Tibial nerve (tissue), 4 donors: ENCODE measurements at regions not wholly inside any gene's neighbourhood (a gene's known extent, or its start where the extent isn't known, plus 50 kb on each side); places are given as distances from the start of the nearest gene placed in this dataset.

Experiments used
- DNase-seq, 2 donors: peaks; one replicate each; pipeline ENCODE4 v3.0.0-alpha.2; 2019; ENCODE audit warnings: low spot score in 2 of 2
- H3K27ac ChIP-seq, 4 donors: fragments of 200-600 bp; sonication (generic) in 3 of 4; one replicate each; pipeline ENCODE4 v1.5.1; 2017 to 2019; ENCODE audit warnings: mild to moderate bottlenecking in 1 of 4
- H3K27me3 ChIP-seq, 2 donors: fragments of 200-600 bp; sonication (generic) in 1 of 2; one replicate each; pipeline versions ENCODE4 v1.5.1 to v1.6.0; 2017 to 2019
- H3K36me3 ChIP-seq, 3 donors: fragments of 200-600 bp; sonication (generic); one replicate each; pipeline ENCODE4 v1.5.1; 2018 to 2019
- H3K4me1 ChIP-seq, 4 donors: fragments of 200-600 bp; sonication (generic) in 3 of 4; one replicate each; pipeline ENCODE4 v1.5.1; 2017 to 2019
- H3K4me3 ChIP-seq, 4 donors: fragments of 200-600 bp; sonication (generic) in 3 of 4; one replicate each; pipeline ENCODE4 v1.5.1; 2017 to 2019; ENCODE audit warnings: mild to moderate bottlenecking in 1 of 4, moderate library complexity in 1 of 4
- H3K9me3 ChIP-seq, 4 donors: fragments of 200-600 bp; sonication (generic) in 3 of 4; one replicate each; pipeline ENCODE4 v1.5.1; 2017 to 2019
- EP300 ChIP-seq, 2 donors: sonication (generic); formaldehyde crosslinking; IDR thresholded peaks; one replicate each; pipeline ENCODE4 v1.6.1; 2017; ENCODE audit warnings: antibody characterized with exemption in 2 of 2, mild to moderate bottlenecking in 1 of 2
- POLR2A ChIP-seq, 2 donors: fragments of 450-650 bp; IDR thresholded peaks; one replicate each; pipeline ENCODE4 v1.6.1; 2017; ENCODE audit warnings: antibody characterized with exemption in 2 of 2, mild to moderate bottlenecking in 2 of 2, moderate library complexity in 2 of 2
- WGBS, 2 donors: methylation state at CpG; one replicate each; pipeline ENCODE4 v1.1.5; 2018; 5-methylcytosine and 5-hydroxymethylcytosine counted together
- TF ChIP-seq, protein P1 (sequence below), 5 experiments: fragments of 200-600 bp in 3 of 5; fragments of 450-650 bp in 2 of 5; sonication (generic) in 3 of 5; IDR thresholded peaks; one replicate each; pipeline ENCODE4 v1.5.1; 2016 to 2019; ENCODE audit warnings: antibody characterized with exemption in 5 of 5, mild to moderate bottlenecking in 3 of 5, moderate library complexity in 2 of 5

DNA sequence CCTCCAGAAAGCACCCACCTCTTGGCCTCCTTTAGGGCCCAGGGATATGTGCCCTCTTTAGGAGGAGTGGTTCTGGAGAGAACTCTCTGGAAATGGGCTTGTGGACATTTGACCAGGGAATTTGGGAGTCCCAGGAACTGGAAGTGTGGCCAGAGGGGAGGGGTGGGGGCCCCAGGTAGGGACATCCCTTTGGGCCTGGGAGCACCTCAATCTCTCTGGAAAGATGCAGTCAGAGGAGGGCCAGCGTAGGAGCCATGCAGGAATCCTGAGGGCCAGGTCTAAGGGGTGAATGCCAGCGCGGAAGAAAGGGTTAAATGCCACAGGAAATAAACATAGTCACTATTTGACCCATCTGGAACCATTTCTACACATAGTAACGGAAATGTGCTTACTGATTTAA is 50.3 kb upstream of the ITGA11 start:
- 79 to 82% methylated on average over 4 of the region's 4 CpGs for WGBS, 2 donors
- Histone ChIP-seq H3K4me3 (no peak overlapping the region), H3K36me3 (no peaks in the 10 kb centered on the region), H3K27ac (no peak overlapping the region), H3K9me3 (no peaks in the 10 kb centered on the region), H3K4me1 (peaks cover 0 to 30% (median 0%) of the 10 kb centered on the region in 4 donors), H3K27me3 (no peaks in the 10 kb centered on the region)
- no peak for DNase-seq
- no peak for TF ChIP-seq EP300 (IDR thresholded peaks at IDR 0.05)
- TF ChIP-seq POLR2A (IDR thresholded peaks at IDR 0.05): no peak
- TF ChIP-seq, protein P1, sequence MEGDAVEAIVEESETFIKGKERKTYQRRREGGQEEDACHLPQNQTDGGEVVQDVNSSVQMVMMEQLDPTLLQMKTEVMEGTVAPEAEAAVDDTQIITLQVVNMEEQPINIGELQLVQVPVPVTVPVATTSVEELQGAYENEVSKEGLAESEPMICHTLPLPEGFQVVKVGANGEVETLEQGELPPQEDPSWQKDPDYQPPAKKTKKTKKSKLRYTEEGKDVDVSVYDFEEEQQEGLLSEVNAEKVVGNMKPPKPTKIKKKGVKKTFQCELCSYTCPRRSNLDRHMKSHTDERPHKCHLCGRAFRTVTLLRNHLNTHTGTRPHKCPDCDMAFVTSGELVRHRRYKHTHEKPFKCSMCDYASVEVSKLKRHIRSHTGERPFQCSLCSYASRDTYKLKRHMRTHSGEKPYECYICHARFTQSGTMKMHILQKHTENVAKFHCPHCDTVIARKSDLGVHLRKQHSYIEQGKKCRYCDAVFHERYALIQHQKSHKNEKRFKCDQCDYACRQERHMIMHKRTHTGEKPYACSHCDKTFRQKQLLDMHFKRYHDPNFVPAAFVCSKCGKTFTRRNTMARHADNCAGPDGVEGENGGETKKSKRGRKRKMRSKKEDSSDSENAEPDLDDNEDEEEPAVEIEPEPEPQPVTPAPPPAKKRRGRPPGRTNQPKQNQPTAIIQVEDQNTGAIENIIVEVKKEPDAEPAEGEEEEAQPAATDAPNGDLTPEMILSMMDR (IDR thresholded peaks at IDR 0.05): no peak

DNA sequence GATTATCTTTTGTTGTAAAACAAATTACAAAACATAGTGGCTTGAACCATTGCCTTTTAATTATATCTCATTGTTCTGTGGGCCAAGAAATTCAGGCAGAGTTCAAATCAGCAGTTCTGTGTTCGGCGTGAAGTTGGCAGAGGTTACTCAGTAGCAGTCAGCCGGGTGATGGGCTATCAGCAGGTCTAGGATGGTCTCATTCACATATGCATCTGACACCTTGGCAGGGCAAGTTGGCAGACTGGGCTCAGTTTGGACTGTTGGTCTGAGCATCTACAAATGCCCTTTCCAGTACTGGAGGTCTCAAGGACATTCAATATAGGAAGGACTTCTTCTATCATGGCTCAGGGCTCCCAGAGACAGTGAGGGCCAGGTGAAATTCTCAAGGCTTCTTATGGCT is 51.2 kb upstream of the ITGA11 start:
- TF ChIP-seq, protein P1 (IDR thresholded peaks at IDR 0.05): no peak
- TF ChIP-seq EP300 (IDR thresholded peaks at IDR 0.05) (no peak), POLR2A (IDR thresholded peaks at IDR 0.05) (no peak)
- H3K36me3 ChIP-seq: no peaks in the 10 kb centered on the region
- H3K27me3 ChIP-seq: no peaks in the 10 kb centered on the region
- WGBS, 2 donors: 52 to 61% methylated on average over 3 of the region's 3 CpGs
- no peak for DNase-seq
- no peak overlapping the region for H3K27ac ChIP-seq
- no peaks in the 10 kb centered on the region for H3K9me3 ChIP-seq
- peaks cover 0 to 33% (median 0%) of the 10 kb centered on the region in 4 donors for H3K4me1 ChIP-seq
- H3K4me3 ChIP-seq: no peak overlapping the region

DNA sequence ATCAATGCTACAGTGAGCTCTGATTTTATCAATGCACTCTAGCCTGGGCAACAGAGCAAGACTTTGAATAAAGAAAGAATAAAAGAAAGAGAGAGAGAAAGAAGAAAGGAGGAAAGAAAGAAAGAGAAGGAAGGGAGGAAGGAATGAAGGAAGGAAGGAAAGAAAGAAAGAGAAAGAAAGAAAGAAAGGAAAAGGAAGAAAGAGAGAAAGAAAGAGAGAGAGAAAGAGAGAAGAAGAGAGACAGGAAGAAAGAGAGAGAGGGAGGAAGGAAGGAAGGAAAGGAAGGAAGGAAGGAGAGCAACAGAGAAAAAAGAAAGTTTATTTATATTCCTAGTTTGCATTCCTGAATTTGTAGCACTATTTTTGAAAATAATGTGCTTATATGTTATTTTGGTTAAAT is 52.3 kb upstream of the ITGA11 start:
- H3K4me3 ChIP-seq: no peak overlapping the region

DNA sequence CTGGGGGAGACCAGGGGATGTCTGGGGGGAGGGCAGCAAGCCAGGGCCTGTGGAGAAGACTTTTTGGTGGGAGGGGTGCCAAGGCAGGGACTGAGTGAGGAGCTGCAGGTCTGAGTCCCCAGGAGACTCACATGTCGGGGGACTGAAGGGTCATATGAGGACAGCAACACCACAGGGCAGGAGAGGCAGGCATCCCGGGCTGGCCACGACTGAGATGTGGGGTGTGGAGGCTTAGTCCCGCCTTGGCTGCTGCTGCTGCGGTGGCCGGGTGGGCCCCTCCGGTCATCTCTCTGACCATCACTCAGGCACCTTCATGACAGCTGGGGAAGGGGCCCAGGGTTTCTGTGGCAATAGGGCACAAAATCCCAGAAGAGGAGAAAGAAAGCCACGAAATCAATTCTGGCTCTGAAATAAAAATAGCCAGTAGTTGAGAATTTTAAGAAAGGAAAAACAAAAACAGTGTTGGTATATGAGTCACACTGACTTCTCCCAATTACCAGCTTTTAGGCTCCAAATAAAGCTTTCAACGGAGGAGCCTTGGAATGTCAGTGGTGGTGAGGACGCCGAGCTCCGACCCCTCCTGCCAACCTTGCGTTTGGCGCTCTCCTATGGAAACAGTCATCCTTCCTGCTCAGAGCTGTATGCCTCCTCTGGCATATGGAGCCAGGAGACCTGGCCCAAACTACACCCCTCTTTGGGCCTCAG is 52.9 kb upstream of the ITGA11 start:
- Histone ChIP-seq H3K36me3 (no peaks in the 10 kb centered on the region), H3K9me3 (no peaks in the 10 kb centered on the region), H3K27me3 (no peaks in the 10 kb centered on the region), H3K27ac (peak overlapping the region in 3 of 4 donors; percentile 38 to 86 (median 78)), H3K4me1 (peaks cover 0 to 33% (median 0%) of the 10 kb centered on the region in 4 donors), H3K4me3 (no peak overlapping the region)
- TF ChIP-seq POLR2A (IDR thresholded peaks at IDR 0.05) (no peak), EP300 (IDR thresholded peaks at IDR 0.05) (no peak)
- TF ChIP-seq, protein P1 (IDR thresholded peaks at IDR 0.05): no peak
- DNase-seq: no peak
- WGBS, 2 donors: 36 to 46% methylated on average over 14 of the region's 14 CpGs

More for the DNA sequence above, 52.3 kb upstream of the ITGA11 start:
- Histone ChIP-seq H3K27me3 (no peaks in the 10 kb centered on the region), H3K27ac (peak overlapping the region in 2 of 4 donors; percentile 78 to 86), H3K9me3 (no peaks in the 10 kb centered on the region), H3K4me1 (peaks cover 0 to 33% (median 0%) of the 10 kb centered on the region in 4 donors), H3K36me3 (no peaks in the 10 kb centered on the region)
- TF ChIP-seq EP300 (IDR thresholded peaks at IDR 0.05) (no peak), POLR2A (IDR thresholded peaks at IDR 0.05) (no peak)
- TF ChIP-seq, protein P1 (IDR thresholded peaks at IDR 0.05): no peak
- no peak for DNase-seq

DNA sequence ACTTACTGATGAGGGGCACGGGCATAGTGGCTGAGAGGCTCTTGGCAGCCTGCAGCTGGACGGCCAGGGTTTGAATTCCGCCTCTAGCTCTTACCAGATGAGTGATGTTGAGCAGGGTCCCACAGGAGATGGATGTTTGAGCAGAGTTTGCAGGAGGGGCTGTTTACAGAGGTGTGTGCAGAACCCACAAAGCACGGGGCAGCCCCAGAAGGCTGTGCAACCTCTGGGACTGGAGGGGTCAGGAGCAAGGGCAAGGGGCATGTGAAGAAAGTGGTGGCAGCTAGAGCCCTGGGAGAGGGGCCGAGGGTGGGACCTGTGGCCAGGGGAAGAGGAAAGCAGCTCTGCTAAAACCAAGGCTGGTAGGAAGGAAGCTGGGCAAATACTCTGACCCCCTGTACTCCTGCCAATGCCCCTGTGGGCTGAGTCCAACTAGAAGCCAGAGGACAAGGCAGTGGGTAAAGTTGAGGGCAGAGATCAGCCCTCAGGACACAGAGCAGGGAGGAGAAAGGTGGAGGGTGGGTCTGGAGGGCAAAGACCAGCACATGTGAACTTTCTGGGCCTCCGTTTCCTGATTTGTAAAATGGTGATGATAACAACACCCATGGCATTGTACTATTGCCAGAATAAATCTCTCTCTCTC is 53.9 kb upstream of the ITGA11 start:
- Histone ChIP-seq H3K9me3 (no peaks in the 10 kb centered on the region), H3K4me1 (peaks cover 0 to 33% (median 0%) of the 10 kb centered on the region in 4 donors), H3K27me3 (no peaks in the 10 kb centered on the region), H3K4me3 (no peak overlapping the region), H3K27ac (peak overlapping the region in 2 of 4 donors; percentile 78 to 86), H3K36me3 (no peaks in the 10 kb centered on the region)
- no peak for DNase-seq
- no peak for TF ChIP-seq EP300 (IDR thresholded peaks at IDR 0.05)
- TF ChIP-seq, protein P1 (IDR thresholded peaks at IDR 0.05): no peak
- TF ChIP-seq POLR2A (IDR thresholded peaks at IDR 0.05): no peak
- WGBS, 2 donors: 54 to 60% methylated on average over 6 of the region's 6 CpGs
